ENCODE measurements at regions not wholly inside any gene's neighbourhood (a gene's known extent, or its start where the extent isn't known, plus 50 kb on each side); places are given as distances from the start of the nearest gene placed in this dataset.
A peak's percentile ranks its signal among the peaks of the same experiment; 100 is the strongest.

DNA sequence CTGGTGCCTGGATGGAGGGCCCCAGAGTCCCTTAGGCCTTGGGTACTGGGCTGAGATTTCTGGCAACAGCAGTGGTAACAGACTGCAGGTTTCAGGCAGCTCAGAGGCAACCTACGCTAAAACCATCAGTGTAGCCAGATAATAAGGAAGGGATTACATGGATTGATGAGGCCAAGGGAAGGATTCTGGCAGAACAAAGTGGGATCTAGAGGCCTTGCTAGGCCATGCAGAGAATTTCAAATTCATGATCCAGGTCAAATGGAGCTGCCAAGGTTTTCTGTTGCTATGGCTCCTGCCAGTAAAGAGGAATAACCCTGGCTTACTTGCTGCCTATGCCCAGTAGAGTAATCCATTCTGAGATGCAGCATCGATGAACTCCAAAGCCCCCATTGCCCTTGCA lies 445.7 kb downstream of the ADRA2A start:
- DNase-seq = no peak

DNA sequence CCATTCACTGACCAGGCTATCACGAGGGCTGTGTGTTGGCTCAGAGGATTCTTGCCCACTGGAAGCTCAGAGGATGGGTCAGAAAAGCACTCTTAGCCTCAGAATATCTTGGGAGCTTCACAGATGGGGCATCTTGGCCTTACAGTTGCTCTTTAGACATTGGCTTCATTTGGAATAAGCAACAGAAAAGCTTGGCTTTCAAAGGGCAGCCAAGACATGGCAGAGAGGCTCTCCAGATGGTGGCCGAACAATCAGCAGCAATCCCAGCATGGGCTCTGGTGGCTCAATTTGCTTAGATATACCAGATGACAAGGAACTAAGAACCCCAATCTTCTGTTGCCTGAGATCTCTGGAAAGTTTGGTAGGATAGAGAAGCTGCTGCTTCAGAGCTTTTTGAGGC lies 446.2 kb downstream of the ADRA2A start:
- no peak for DNase-seq

DNA sequence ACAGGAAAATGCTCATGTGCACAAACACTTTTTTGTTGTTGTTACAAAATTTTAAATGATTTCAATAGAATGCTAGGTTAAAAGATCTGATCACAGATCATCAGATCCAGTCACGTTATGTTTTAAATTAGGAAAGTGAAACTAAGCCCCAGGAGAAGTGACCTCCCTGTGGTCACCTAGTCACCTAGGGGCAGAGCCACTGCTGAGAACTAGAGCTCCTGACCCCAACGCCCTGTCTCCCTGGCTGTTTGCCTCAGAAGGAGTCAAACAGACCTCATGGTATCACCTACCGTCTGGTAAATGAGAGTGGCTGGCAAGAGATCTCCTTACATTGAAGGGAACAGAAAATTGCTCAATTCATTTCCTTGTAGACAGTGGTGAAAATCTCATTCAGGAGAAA lies 447.3 kb downstream of the ADRA2A start:
- DNase-seq = no peak

DNA sequence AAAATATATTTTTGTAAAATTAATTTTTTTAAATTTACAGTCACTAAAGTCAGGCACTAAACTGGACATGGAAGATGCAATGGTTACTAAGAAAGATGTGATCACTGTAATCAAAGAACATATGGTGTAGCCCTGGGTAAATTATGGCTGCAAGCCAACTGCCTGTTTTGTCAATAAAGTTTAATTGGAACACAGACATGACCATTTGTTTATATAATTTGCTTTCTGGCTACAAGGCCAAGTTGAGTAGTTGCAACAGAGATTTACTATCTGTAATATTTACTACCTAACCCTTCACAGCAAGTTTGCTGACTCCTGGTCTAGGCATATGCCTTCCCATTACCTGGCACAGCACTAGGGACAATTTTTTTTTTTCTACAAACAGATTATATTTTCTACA lies 448.9 kb downstream of the ADRA2A start:
- DNase-seq = no peak

DNA sequence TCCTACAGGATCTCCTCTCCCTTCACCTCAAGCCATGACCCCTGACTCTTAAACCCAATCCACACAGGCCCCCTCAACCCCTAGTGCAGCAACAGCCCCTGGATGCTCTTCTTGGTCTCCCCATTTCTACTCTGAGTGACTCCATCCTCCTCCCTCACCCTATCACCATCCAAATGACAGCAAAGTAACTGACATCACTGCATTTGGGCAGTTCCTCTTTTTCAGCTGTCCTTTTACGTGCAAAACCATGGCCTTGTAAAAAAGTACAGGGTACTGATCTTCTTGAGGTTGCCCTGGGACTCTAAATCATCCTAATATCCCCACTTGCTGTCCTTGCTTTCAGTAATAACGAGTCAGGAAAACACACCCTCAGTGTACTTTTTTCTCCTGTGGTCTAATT lies 454.9 kb downstream of the ADRA2A start:
- no peak for DNase-seq

DNA sequence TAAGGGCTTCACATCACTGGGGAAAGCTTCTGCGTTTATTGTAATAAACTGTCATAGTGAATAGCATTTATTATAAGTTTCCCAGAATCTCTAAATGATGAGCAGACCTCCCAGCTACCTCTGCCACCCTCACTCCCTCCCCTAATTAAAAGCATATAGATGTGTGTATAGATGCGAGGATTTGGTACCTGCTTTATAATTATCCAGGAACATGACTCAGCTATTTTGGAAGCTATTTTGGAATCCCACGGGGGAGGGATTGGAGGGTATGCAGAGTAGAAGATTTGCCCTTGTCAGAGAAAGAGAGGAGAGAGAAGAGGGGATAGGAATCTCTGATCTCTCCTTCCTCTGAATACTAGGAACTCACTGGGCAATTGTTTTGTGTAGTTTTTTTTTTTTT lies 455.3 kb downstream of the ADRA2A start:
- DNase-seq = no peak

DNA sequence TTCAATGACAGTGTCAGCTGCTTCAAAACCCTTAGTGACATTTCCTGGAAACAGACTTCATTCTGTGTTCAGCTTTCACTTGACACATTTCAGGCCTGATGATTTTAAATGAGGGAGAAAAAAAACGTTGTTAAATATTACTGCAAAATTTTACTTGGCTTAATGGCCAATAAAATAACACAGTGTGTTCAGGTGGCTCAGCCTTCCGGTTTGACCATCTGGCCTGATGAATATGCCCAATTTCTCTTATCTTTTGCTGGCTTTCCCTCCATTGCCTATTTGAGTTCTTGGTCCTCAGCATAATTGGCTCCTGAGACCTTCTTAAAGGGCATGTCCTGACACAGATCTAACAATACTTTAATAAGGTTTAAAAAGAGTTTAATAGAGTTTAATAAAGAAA lies 462.4 kb downstream of the ADRA2A start:
- no peak for DNase-seq

DNA sequence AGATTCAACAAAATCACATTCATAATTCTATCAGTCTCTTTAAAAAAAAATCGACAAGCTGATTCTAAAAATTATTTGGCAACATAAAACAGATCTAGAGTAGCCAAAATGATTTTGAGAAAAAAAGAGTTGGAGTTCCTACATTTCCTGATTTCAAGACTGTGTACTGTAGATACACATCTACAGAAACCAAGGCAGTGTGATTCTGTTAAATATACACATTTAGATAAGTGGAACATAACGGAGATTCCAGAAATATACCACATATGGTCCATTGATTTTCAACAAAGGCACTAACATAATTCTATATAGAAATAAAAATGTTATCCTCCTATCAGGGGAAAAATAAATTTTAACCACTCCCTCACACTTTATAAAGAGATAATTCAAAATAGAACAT lies 467.0 kb downstream of the ADRA2A start:
- DNase-seq = no peak

DNA sequence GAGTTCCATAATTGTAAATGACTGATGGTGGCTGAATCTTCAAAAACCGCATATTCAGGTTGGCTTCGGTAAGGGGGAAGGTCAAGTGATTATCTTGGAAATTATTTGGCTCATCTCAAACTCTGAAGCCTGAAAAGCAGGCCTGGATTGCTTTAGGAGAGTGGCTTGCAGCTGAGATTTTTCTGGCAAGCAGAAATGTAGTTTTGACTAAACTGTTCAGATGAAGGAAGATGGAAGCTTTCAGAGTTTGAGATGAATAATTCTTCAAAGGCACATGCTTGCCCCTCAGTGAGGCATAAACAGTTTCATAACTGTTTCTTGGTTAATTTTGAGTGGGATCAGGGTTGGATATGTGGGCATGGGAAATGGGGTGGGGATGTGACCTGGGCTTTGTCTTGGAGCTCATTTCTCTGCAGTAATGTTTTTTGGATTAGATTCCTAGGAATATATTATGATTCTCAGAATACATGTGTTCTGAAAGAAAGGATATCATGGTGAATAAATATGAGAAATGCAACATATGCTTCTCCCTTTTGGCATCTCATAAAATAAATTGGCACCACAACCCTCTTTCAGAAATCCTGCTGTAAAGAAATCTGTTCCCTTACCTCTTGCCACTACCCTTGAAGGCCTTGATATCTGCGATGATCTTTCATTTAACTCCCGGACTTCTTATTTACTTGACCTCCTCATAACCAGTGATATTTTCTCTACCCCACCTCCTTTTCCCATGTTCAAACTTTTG lies 469.2 kb downstream of the ADRA2A start:
- DNase-seq = no peak

DNA sequence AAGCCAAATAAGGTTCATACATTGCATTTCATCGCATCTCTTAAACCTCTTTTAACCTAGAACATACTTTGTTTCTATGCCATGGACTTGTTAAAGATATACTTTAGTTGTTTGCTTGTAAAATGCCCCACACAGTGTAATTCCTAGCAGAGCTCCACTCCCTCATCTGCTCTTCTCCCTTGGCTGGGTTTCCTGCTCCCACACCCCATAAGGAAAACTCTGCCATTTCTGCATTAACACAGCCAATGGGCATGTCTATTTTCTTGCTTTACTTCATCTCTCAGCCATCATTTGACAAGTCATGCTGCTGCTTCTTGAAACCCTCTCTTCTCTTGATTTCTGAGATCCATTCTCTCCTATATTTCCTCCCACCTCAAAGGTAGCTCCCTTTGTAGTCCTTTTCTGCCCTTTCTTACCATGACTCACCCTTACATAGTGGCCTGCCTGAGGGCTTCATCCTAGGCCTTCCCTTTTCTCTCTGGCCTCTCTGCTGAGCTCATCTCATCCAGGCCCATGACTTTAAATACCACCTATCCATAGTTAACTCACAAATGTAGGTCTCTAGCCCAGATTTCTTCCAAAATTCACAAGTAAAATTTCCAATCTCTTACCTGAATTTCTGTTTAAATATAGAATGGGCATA lies 471.4 kb downstream of the ADRA2A start:
- DNase-seq = no peak

DNA sequence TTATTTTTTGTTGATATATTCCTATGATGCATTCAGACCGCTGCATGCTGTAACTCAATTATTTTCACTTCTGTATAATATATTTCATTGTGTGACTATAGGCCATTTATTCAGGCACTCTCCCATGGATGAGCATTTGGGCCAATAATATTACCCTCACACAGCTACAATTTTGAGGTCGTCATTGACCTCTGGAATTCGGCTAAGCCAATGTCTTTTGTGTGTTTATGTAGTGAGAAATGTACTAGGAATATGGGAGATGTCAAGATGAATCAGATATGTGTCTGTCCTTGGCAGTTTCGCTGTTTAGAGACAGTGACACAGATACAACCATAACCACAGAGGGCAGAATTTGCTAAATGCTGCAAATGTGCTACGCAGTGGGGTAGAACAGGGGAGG lies 474.2 kb downstream of the ADRA2A start:
- DNase-seq = no peak

DNA sequence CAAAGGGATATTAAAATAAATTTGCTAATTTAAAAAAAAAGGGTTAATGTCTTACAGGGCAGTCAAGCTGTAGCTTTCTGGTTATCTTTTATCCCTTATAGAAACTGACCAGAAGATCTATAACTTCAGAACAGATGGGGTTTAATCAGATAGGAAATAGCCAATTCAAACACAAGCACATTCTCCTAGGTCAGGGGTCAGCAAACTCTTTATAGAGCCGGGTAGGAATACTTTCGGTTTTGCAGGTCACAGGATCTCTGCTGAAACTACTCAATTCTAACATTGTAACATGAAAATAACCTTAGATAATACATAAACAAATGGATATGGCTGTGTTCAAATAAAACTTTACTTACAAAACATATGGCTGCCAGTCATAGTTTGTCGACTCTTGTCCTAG lies 479.8 kb downstream of the ADRA2A start:
- no peak for DNase-seq

DNA sequence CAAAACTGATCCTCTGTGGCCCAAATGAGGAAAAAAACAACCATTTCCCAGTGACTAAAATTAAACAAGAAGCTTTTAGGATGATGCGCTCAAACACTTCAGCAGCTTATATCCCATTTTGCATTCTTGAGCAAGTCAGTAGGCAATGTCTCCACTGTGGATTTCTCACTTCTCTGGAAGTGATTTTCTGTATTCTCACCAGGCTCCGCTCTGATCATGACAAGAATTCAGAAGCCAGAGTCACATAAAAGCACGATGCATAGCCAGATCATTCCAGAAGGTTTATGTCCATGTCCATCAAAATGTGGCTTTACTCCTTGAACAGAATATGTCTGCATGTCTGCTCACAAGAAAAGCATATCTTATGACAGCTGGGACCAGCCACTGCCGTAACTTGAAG lies 481.4 kb downstream of the ADRA2A start:
- no peak for DNase-seq

DNA sequence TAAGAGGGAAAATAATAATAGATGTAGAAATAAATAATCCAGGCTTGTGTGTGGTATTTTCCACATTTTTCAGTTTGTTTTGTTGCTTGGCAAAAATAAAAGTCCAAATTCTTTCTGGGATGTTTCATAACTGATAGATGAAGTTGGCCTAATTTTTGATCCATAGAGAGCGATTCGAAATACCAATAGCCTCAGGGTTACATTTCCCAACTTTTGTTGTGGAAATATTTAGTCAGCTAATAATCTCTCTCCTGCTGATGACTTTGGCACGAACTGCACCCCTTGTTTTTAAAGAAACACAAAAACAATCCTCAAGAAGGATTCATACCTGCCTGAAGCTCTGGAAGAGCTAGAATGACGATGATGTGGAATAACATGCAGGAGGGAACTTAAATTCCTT lies 483.2 kb downstream of the ADRA2A start:
- no peak for DNase-seq

DNA sequence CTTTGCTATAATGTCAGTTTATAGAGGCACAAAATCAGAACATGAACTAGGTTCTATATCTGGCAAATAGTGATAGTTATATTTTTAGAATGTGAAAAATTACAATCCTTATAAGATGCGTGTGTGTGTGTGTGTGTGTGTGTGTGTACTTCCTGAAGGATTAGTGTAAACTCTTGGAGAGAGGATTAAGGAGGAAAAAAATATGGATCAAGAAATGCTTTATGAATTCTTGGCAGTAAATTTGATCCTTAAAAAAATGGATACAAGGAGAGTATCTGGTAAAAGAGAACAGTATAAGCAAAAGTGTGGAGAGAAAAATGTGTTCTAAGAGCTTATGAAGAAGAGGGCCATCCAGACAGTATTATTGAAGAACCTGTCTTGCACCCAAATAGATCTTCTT lies 484.3 kb downstream of the ADRA2A start:
- DNase-seq = no peak

DNA sequence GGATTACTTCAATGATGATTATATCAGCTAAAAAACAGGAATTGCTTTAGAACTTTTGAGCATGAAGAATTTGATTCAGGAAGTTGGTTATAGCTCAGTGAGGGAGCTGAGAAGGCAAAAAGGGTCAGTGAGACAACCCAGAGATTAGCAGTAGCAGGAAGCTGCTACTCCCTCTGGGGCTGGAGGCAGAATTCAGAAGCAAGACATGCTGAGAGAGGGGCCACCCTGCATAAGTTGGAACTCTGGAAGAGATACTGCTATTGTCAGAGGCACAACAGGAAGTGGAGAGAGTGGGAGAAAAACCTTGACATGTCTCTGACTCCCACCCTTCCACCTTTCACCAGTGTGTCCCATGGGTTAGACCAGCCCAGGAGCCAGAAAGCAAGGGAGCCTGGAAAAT lies 488.7 kb downstream of the ADRA2A start:
- DNase-seq = no peak

DNA sequence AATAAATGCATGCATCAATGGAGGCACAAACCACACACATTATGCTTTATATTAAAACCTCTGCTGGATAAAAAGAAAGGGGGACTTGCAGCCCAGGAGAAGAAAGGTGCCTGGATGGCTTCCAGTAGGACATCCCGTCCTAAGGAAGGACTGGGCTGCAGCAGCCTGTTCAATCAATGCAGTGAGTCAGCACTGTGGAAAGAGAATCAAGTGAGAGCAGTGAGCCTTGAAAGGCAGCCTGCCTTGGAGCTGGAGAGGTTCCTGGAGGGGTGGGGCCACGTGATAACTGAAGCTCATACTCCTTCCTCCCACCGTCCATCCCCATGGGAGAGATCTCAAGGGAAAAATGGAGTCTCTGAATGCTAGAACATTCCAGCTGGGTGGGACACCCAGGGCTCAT lies 501.2 kb downstream of the ADRA2A start:
- no peak for DNase-seq

DNA sequence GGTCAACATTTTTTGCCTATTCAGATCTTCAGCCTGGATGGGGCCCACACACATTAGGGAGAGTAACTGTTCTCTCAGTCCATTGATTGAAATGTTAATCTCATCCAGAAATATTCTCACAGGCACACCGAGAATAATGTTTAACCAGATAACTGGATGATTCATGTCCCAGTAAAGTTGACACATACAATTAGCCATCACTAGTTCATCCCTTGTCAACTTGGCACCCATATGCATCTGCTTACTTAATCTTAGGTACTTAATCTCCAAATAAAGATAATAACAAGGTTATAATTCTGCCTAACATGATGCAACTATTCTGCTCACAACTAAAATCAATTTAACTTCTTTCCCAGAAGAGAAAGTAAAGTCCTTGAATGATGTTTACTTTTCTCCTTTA lies 502.6 kb downstream of the ADRA2A start:
- DNase-seq = no peak

DNA sequence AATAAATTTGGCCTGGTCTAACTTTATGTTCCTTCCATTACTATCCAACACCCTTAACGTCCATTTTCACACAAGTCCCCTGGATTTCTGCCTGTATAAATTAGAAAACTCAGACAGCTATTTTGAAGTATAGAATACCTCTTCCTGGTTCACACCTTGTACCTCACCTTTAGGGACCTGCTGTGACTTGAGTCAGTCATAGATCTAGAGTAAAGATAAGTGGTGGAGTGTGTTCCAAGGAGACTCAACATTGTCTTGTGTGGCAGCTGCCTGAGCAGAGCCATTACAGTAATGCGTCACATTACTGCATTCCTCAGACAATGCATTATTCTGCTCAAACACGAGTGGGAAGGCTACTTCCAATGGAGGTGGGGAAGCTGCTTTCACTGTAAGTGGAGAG lies 513.9 kb downstream of the ADRA2A start:
- no peak for DNase-seq

DNA sequence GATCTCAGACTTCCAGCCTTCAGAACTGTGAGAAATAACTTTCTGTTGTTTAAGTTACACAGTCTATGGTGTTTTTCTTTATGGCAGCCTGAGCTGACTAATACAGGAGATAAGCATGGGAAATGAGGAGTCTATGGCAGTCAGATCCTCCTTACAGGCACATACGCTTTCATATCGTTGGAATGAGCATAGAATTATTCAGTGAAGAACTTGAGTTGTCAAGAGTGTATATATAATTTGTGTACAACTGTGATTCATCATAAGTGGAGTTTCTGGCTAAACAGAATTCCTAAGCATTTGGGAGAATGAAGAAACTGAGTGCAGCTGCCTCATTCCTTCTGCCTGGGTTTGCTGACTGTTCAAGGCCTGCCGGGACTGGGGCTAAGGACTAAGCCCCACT lies 516.7 kb downstream of the ADRA2A start:
- DNase-seq = no peak

DNA sequence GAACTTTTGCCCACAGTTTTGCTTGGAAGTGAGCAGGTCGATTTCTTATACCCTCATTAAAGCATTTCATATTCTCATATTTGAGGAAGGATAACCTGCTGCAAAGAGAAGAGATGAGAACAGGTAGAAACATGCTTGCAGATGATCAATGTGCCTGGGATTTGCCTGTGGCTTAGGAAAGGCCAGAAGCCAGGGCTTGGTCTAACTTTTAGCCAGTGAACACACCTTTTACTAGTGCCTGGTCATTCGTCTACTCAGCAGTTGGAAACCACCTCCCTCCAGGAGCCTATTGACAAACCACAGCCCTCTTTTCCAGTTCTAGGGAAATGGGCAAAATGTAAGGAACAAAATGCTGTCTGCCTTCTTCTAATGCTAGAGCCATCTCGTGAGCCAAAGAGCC lies 518.3 kb downstream of the ADRA2A start:
- no peak for DNase-seq

DNA sequence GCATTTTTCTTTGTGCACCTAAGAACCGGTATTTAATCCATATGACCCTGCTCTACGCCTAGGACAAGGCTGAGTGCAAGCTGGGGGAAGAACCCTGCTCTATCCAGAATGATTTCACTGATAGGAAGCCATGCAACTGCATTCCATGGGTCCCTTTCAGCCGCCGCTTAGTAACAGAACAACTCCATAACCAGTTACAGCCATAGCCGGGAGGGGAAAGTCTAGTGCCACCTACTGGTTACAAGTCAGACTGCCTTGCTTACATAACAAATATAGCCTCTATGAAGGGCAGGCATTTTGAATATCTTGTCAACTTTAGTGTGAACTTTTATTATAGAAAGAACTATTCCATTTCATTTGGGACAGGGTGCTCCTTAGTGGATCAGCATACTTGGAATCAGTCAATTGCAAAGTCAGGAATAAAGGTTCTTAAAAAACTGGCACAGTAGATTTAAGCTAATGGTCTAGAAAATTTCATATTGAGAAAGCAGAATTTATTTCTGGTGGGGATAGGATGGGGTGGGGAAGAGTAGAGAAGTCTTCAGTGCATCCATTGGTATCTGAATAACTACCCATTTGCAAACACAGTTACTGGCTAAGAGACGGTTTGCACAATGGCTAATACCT lies 521.7 kb downstream of the ADRA2A start:
- peak; percentile 49 for DNase-seq

DNA sequence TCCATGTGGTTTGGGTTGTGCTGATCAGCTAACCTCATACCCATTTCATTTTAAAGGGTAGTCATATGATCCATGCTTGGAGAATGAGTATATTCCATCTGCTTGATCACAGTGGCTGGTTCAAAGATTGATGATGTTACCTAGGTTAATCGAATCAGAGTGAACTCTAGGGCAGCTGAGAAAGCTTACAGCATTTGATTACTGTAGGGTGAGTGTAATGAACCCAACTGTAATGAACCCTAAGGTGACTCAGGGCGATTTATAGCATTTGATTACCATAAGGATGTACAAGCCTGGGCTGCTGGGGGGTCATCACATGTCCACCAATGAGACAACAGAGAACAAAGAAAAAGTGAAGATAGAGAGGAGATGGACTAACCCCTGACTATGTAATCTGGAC lies 523.1 kb downstream of the ADRA2A start:
- DNase-seq = no peak

DNA sequence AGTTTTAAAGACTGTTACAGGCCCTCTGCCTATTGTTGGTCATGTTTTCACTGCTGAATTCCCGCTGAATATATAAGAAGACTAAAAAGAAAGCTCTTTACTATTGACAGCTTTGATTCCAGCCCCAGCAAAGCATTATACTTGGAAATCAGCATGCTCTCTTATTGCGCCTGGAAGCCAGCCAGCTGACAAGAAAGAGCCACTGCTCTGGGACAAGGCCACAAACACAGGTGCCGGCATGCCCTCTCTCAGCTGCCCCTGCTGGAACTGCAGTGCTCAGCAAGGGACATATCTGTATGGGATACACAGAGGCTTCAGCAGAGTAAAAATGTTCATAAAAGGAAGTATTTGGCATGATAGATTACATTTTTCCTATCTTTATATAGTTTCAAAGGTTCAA lies 523.9 kb downstream of the ADRA2A start:
- no peak for DNase-seq

DNA sequence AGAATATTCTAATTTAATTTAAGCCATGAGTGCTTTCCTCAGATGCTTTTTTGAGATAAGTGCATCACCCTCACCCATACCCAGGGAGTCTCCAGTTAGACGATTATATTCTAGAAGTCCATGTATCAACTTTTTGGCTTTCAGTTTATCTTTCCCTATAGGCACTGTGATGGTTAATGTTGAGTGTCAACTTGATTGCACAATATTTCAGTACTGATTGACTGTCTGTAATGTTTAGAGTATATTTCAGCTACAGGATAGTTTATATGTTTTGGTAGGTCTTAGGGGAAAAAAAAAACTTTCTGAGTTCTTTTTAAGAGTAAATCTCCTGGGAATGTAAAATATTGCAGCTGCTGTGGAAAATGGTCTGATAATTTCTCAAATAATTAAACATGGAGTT lies 535.4 kb downstream of the ADRA2A start:
- no peak for DNase-seq
